Stimulated activated CD8-positive, alpha-beta memory T cell treated with anti-CD3 and anti-CD28 coated beads, Interleukin-7, amount 100 ng/mL, for 1 hour (primary cell): ENCODE measurements at regions not wholly inside any gene's neighbourhood (a gene's known extent, or its start where the extent isn't known, plus 50 kb on each side); places are given as distances from the start of the nearest gene placed in this dataset.
"Not testable (repeated sequence)": the region's sequence is repeated elsewhere in the genome, so short reads cannot be mapped to it uniquely, and the experiment has no call there.

ENCODE experiments used
- DNase-seq, 2 donors: peaks; one replicate each; pipeline ENCODE4 v3.0.0-alpha.2; 2020; ENCODE audit warnings: low read depth in 2 of 2

DNA sequence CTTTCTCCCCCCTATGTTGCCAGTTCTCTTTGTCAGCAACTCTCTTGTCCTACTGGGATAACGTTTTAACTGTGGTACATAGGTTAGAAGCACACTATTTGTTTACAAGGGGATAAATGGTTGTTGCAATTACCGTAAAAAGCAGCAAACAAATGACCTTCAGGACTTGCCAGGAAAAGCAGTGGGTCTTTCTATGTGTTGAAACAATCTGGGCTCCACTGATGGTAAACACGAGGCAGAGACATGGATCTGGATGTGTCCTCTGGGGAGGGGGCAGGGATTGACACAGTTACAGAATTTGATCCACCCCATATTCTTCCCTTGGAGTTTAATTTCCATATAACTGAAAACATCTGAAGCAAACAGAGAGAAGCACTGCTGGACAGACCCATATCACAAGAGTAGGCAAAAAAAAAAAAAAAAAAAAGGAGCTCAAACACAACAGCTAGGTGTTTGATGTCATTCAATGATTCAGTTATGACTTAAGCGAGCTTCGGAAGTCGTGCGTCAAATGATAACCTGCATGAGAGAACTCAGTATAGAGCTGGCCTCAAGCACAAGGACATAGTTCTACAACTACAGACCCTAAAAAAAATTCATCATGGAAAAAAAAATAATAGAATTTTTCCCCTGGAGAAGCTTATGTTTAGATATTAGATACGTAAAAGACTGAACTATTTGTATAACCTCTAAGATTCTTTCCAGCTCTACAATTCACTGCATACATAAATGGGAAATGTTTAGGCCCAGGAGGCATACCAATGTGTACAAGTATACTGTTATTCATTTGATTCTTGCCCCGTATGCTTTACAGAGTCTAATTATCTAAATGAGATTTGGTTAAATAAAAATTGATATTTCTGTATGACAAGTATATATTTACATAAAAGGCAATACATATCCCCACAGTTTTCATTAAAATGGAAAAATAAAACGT lies 127.7 kb downstream of the ALDH8A1 start:
- DNase-seq, result no peak

GRCh38 chr6:134821397-134821796 lies 128.5 kb downstream of the ALDH8A1 start:
- no peak for DNase-seq

DNA sequence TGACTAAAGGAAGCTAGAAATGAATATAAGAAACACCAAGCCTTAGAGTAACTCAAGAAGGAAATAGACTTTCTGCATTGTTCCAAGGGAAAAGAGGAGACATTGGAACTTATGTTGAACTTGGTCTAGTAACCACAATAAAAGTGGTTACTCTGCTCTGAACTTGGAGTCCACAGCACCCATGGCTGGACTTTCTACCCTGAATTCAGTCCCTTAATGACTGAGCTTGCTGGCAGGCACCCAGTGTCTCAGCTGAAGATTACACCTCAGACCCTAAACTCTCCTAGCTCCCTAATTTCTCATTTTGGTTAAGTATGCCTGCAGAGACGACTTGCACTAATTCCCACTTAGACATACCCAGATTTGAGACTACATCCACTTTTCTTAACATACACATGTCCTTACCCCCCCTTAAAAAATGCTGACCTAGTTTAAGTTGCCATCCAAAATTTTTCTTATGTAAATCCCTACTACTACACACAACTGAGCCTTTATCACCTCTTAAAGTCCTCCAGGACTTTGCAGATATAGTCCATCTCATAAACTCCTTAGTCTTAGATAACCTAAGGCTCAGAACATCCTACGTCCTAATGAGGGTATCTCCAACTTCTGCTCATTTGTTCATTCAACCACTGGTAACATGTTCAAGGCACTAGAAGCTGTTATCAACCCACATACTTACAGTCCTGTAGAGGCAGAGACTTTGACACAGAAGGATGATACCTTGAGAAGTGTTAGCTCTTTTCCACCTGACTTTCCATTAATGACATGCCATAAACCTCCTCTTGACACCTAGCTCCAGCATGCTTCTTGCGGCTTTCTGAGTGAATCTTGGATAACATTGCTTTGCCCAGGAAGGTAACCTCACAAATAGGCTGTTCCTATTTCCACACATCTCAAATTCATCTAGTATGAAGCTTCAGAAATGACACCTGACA lies 129.8 kb downstream of the ALDH8A1 start:
- DNase-seq, result no peak

DNA sequence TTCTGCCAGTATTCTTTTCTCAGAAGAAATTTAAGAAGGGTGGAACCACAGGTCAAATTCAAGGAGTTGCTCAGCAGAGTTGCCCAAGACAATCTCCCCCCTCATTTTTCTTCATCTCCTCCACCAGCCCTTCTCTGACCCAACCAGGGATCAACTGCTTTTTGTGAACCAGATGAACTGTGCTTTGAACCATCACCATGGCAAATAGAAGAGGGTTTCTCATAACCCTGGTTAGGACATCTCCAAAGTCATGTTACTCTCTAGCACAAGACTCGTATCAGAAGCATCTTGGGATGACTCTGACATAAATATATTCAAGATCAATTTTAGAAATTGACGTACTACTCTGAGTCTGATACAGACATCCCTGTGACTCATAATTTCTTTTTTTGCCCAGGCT lies 130.7 kb downstream of the ALDH8A1 start:
- DNase-seq, result no peak

DNA sequence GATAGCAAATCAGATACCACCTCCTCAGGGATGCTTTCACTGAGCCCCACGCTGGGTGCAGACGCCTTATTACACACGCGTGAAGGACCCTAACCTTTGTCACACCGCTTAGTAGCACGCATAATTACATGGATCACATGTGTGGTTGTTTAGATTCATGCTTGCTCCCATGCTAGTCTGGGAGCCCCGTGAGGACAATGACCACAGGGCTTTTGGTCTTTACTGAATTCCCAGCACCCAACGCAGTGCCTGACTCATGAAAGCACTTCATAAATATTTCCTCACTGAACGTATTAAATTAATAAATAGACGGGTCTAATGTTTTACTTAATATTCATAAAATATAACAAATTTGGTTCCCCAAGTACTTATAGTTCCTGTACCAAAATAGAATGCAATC lies 132.5 kb downstream of the ALDH8A1 start:
- no peak for DNase-seq

- no peak for DNase-seq
Measured at GRCh38 chr6:134816780-134817179, 133.1 kb downstream of the ALDH8A1 start.

DNA sequence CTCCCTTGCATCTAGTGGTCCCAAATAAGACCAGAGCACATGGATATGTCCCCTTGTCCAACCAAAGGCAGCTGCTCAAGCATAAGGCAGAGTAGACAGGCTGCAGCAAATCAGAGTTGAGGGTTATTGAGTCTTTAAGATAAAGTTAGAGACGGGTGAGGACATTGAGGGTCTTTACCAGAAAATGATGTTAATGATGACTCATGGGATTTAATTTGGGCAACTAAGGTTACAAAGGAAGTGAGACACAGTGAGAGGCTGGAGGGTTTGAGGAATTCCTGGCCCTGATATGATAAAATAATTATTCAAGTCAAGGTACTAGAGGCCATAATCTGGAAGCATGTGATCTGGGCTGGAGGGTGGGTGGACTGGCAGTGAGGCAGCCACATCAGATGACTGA lies 133.6 kb downstream of the ALDH8A1 start:
- no peak for DNase-seq

DNA sequence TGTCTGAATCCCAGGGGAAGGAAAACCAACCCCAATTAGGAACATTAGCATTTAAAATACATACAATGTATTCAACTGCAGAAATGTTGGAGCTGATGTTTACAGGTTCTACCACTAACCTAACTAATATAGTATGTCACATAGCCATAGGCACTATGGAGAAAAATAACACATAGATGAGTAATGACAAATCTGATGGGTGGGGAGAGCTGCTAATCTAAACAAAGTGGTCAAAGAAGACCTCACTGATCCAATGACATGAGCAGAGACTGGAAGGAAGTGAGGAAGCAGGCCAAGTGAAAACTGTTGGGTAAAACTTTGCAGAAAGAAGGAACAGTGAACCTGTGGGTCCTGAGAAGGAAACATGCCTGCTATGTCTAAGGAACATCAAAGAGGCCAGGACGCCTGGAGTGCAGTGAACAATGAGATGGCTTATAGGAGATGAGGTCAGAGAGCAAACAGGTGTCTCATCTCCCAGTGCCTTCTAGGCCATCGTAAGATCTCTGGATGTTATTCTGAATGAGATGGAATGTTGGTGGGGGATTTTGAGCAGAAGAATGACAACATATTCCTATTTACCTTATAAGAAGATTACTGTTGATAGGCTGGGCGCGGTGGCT lies 135.7 kb downstream of the ALDH8A1 start:
- no peak for DNase-seq

- DNase-seq, result no peak
Measured at GRCh38 chr6:134813146-134813545, 136.8 kb downstream of the ALDH8A1 start.

DNA sequence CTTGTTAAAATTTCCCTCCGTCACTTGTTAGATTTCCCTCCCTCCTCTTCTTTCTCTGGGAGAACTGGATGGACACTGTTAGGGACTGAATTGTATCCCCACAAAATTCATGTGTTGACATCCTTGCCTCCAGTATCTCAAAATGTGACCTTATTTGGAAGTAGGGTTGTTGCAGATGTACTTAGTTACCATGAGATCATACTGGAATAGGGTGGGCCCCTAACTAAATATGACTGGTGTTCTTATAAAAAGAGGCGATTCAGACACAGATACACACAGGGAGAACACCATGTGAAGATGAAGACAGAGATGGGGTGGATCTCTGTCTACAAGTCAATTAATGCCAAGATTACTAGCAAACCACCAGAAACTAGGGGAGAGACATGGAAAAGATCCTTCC lies 139.5 kb downstream of the ALDH8A1 start:
- no peak for DNase-seq

DNA sequence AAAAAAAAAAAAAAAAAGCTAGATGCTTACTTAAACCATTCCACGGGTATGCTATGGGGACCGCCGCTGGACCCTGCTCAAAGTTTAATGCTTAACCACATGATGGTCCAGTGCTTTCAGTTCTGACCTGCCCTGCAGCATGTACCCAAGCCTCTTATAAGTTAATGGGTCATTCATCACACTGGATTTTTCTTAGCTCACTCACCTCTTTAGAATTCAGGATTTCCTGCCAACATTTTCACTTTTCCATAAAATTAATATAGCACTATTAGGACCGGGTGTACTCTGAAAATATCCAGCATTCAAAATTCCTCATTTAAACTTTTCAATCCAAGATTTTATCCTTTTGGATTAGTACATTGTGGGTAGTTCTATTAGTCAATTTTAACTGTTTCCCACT lies 140.8 kb downstream of the ALDH8A1 start:
- DNase-seq, result no peak

DNA sequence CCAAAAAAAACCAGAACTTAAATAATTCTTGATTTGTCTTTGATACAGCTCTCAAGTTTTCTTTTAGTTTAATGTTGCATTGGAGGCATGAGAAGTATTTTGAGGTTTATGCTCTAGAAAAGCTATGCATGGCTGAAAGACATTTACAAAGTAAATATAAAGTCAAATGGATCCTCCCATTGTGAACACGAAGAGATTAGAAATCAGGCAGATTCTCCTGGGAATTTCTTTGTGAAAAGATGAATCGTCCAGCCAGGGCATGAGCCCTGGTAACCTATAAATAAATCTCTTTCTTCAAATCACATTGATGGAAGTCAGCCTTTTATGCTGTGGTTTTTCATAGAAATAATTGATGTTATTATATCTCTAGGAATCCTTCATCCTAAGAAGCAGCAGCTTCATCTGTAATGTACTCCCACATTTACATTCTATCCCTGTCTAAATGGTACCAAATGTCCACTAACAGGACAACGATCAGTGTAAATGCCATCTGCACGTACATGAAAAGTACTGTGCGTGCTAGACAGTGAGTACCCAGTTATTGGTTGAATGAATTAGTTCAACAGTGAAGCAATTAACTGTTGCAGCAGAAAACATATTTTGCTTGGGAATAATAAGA lies 143.6 kb downstream of the ALDH8A1 start:
- no peak for DNase-seq

DNA sequence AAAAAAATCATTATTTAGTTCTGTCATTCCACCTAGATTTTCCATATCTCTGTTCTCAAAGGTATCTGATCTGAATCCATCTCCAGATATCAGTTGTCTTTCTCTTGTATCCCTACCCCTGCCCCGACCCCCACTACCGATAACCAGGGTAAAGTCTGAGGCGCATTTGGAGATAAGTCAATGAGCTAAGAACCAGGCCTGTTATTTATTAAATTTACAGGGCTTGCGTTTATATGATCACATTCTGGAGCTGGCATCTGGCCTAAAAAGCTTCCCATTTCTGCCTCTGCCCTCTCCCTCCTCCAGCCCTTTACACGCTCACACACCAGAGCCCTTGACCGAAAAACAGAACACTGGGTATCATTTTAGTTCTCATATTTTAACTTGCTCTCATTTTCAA lies 144.7 kb downstream of the ALDH8A1 start:
- no peak for DNase-seq

DNA sequence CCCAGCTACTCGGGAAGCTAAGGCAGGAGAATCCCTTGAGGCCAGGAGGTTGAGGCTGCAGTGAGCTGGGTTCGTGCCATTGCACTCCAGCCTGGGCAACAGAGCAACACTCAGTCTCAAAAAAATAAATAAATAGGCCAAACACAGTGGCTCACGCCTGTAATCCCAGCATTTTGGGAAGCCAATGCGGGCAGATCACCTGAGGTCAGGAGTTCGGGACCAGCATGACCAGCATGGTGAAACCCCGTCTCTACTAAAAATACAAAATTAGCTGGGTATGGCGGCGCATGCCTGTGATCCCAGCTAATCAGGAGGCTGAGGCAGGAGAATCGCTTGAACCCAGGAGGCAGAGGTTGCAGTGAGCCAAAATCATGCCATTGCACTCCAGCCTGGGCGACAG lies 145.6 kb downstream of the ALDH8A1 start:
- not testable (repeated sequence) for DNase-seq

GRCh38 chr6:134802426-134803058 lies 147.4 kb downstream of the ALDH8A1 start:
- DNase-seq, result no peak

DNA sequence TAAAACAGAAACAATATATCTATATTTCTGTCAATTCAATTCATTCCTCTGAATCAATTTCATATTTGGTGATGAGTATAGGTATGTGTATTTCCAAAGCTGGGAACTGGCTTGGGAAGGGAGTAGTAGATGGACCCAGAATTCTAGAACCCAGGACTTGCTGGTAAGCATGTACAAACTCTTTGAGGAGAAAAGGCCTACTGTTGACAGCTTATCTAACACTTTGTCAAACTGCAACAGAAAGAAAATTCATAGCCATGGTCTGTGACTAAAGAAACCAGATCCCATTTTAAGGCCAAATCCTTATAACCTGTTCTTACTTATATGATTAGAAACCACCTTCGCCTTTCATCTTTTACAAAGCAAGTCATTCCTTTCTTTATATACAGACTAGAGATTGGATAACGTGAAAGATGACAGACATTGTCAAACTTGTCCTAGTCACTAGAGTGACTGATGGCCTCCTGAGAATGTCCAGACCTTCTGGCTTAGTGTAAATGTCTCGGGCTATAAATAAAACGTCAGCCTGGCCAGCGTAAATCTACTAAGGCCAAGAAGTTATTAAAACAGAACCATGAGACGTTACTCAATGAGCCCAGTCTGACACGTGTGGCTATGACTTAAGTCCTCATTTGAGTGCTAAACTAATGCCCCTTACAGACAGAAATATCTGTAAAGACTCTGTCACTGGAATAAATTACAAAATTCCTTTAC lies 152.3 kb downstream of the ALDH8A1 start:
- DNase-seq, result no peak

- DNase-seq, result no peak
Measured at GRCh38 chr6:134795691-134796090, 154.2 kb downstream of the ALDH8A1 start.

DNA sequence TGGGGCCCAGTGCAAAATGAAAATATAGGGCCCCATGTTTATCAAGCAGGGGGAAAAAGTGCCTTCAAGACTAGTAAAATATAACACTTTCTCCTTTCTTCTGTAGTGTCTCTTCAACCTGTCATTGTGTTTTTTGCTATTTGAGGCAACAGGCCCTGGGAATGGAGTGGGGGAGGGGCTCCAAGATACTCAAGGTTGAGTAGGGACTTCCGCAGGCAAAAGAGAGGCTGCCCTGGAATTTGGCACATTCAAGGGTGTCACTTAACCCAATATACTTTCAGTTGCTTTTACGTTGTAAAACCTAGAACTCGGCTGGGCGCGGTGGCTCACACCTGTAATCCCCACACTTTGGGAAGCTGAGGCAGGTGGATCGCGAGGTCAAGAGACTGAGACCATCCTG lies 154.9 kb downstream of the ALDH8A1 start:
- no peak for DNase-seq

DNA sequence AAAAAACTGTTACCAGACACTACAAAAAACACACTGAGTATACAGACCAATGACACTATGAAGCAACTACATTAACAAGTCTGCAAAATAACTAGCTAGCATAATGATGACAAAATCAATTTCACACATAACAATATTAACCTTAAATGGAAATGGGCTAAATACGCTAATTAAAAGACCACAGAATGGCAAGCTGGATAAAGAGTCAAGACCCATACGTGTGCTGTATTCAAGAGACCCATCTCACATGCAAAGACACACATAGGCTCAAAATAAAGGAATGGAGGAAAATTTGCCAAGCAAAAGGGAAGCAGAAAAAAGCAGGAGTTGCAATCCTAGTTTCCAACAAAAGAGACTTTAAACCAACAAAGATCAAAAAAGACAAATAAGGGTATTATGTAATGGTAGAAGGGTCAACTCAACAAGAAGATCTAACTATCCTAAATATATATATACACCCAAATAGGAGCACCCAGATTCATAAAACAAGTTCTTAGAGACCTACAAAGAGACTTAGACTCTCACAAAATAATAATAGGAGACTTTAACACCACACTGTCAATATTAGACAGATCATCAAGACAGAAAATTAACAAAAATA lies 158.6 kb downstream of the ALDH8A1 start:
- not testable (repeated sequence) for DNase-seq

DNA sequence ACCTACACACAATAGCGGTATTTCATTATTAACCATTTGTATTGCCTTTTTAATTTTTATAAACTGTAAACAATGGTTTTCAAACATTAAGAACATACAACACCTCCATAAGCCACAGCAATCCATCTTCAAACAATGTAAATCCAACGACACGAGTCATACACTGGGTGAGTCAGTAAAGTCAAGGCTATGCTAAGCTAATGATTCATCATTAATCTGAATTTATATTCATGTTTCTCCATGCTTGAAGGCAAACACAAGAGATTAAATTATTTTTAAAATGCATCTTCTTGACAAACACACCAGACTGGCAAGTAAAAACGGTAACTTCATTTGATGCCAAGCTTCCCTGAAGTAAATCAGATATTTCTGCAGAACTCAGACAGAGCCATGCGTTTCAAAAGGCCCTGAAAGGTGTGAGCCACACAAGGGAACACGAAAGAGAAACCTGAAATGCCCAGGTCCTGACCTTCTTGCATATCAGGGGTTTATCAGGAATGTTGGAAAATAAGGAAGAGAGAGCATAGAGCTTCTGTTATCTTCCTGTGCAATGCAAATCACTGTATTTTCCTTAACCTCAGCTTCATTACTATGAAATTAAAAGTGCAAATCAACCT lies 162.5 kb downstream of the ALDH8A1 start:
- DNase-seq, result no peak
